ENCODE measurements at regions not wholly inside any gene's neighbourhood (a gene's known extent, or its start where the extent isn't known, plus 50 kb on each side); places are given as distances from the start of the nearest gene placed in this dataset.
"Not testable (repeated sequence)": the region's sequence is repeated elsewhere in the genome, so short reads cannot be mapped to it uniquely, and the experiment has no call there.

DNA sequence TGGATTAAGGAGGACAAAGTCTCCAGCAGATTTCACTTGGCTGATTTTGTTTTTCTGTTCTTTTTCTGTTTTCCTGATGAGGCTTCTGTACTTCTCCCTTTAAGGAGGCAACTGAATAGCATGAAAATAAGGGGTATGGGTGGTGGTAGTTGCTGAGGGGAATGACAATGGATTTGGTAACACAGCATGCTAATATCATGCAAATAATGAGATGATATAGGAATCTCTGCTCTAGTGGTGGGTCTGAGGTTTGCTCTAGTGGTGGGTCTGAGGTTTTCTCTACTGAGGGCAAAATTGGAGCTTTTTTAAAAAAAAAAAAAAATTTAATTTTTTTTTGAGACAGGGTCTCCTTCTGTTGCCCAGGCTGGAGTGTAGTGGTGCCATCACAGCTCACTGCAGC lies 139.7 kb downstream of the C9orf152 start:
- DNase-seq = no peak

DNA sequence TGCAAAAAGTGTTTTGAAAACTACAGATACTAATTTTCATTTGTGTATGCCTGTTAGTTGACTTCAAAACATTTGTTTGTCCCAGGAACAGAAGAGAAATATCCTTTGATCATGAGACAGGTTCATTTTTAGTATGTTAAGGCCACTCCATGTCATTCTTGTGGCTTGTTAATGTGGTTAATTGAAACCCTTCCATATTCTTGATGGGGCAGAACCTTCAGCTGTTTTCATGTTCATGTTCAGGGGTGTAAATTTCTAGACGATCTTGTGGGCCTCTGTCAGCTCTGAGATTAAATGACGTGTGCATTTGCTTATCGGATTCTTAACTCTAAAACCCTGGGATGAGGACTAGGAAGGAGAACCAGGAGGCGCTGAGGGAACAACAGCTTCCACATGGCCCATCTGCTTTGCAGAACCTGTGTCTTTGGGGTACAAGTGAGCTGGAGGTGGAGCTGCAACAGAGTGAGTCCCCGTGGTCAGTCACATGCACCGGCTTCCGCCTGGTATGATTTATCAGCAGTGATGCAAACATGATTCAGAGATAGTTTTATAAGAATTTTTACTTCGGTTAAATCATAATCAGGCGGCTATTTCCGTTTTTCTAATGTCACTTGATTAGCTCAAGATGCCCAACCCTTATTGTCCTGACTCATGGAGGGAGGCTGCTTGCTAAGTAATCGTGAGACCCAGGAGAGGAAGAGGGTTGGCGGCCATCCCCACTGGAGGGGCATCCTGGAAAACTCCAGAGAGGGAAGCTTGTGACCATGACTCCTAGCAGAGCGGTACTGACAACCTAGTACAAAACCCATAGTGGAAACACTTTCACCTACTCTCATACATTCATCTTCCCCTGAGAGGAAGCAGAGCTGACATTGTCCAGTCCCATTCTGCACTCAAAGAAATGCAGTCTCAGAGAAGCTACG lies 138.4 kb downstream of the C9orf152 start:
- DNase-seq = peak in 1 of 2 experiments; percentile 13

DNA sequence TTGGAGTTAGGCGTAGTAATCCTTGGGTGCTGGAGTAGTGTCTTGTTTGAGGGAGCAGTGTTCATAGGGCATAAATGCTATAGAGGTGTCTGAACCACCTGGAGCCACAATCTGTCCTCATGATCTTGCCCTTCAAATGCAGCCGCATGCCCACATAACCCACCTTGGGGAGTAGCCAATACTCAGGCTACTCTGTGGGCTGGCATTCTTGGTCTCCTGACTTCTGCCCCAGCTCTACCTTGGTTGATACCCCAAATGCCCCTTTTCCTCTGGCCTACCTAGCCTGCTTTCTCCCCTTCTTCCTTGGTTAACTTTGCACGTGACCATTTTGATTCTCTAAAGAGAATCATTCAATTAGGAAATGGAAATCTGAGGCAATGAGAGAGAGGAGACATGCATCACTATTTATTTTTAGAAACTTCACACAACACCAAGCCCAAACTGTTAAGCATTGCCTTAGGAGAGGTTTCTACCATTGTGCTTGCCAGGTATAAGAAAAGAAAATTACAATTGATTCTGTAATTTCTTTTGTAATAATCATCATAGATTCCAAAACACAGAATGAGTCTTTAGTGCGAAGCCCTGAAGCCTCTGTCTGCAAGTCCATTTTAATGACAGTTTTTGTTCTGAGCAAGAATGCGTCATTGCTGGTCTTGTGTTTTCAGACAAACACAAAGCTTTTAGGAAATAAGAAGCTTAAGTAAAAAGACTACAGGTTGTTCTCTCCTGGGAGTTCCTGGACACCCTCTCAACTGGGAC lies 135.2 kb downstream of the C9orf152 start:
- DNase-seq = no peak

DNA sequence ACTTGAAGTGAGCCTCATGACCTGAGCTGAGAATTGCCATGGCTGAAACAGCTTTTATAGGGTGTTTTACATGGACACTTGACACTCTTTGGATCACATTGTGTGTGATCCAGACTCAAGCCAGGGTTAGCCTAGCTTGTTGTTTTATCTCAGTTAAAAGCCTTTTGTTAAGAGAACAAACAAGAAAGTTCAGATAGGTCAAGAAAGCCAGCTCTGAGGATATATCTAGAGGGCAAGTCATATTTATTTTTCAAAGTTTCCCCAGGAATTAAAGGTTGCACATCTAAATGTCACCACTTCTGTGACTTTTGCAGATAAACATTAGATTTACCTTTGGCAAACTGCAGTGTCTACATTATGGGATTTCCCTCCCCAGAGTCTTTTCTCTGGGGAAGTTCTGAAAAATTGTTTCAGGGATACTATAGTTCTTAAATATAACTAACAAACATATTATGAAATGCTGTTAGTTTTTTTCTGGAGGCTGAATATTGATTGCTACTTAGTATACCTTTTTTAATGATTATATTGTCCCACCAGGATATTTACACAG lies 134.5 kb downstream of the C9orf152 start:
- DNase-seq = no peak

DNA sequence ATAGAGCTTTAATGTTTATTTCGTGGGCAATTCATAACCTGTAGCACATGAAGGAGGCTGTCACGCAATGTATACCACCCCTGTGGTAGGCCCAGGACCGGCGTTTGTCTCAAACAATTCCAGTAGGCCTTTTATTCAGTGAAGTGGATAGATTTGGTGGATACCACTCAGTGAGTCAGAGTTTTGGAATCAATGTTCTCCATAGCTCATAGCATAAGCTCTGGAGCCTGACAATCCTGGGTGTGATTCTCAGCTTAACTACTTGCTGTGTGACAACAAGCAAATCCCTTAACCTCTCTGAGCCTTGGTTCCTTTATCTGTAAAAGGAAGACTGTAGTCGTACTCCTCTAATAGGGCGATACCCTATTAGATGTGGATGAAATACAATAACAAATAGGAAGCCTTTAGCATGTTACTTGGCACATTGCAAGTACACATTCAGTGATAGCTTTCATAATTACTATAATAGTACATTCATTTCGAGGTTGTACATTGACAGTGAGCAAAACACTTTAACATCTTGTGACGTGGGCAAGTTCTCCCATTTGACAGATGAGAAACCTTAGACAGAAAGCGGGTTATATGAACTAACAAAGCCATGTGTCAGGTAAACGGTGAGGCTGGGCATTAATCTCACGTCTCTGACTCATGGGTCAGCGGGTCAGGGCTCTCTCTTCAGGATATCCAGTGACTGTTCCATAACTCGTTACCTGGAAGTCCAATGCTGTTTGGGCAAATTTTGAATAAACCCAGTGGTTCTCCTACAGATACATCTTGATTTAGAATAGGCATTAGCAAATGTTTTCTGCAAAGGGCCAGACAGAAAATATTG lies 130.8 kb downstream of the C9orf152 start:
- DNase-seq = no peak

DNA sequence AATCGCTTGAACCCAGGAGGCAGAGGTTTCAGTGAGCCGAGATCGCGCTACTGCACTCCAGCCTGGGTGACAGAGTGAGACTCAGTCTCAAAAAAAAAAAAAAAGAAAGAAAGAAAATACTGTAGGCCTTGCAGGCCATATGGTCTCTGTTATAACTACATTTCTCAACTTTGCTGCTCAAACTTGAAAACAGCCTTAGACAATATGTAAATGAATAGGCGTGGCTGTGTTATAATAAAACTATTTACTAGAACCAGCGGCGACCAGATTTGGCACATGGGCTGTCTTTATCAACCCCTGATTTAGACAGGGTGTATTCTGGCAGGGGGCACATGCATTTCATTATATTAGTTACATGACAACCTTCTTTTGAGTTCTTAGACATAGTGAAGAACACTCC lies 130.0 kb downstream of the C9orf152 start:
- no peak for DNase-seq

DNA sequence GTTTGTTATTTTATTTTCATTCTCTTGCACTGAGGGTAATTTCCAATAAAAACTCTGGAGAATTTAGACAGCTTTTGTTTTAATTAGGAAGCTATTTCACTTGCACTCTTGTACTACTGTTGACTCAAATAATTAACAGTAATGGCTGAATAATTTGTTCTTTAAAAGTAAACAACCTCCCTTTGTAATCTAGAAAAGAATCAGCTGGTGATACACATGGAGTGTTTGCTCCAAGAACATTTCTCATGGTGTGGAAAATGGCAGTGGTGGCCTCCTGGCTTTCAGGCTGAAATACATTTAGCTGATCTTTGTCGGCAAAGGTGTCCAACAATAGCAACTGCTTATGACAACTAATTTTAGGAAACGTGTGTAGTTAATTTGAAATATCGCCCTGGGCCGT lies 129.4 kb downstream of the C9orf152 start:
- DNase-seq = no peak

DNA sequence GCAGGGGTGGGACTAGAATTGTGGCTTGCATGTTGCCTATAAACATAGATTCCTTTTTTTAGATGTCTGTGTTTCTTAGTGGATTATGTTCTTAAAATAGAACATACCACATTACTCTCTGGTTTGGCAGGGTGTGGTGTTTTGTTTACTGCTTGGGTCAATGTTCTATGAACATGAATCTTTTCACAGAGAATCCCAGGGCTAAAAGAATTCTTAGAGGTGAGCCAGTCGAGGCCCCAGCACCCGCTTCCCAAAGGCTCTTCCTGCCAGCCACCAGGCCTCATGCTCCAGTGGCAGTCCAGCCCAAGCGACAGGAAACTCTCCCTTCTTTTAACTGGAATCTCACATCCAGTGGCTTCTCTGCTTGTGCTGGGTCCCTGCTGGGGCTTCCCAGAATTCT lies 126.6 kb downstream of the C9orf152 start:
- no peak for DNase-seq

DNA sequence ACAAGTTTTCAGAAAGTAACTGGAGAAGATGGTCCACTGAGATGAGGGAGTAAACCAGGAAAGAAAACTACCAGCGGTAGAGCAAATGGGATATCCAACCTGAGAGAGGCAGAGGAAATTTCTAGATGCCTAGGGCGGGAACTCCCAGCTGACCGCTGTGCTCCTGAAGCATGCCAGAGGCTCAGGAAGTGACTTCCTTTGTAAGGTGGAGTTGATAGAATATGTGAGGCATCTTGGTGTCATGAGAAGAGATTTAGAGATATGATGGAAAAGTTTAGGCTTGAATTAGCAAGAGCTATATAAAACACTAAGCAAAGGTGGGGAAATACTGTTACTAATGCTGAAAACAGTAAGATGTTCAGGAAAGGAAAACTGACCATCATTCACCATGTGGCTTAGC lies 124.1 kb downstream of the C9orf152 start:
- DNase-seq = no peak

DNA sequence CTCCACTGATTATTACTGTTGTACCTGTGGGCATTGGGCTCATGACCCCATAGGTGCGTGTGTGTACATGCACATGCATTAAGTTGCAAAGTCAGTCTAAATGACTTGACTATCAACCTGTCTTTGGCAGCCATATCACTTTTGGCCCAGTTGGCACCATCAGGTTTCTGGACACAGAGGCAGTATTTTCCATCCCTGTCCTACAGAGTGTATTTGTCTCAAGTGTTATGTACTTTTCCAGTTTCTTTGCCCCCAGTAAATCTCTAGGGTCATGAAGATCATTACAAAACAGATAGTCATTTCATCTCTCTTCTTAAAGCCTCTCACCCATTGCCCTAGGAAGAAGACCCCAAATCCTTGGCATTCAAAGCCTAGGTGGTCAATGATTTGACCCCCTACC lies 121.4 kb downstream of the C9orf152 start:
- no peak for DNase-seq

DNA sequence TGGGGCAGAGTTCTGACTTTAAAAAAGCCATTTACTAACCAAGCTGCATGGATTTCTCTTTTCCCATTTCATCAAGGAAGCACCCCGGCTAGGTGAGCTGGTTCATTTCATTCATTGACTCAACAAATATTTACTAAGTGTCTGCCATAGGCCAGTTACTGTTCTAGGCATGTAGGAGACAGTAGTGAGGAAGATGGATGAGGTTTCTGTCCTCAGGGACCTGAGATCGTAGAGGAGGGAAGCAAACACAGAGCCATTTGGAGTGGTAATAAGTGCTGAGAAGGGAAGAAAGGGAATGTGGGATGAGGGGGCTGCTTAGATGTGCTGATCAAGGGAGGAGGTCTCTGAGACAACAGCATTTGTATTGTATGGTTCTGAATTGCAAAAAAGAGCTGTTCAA lies 120.4 kb downstream of the C9orf152 start:
- DNase-seq = no peak

DNA sequence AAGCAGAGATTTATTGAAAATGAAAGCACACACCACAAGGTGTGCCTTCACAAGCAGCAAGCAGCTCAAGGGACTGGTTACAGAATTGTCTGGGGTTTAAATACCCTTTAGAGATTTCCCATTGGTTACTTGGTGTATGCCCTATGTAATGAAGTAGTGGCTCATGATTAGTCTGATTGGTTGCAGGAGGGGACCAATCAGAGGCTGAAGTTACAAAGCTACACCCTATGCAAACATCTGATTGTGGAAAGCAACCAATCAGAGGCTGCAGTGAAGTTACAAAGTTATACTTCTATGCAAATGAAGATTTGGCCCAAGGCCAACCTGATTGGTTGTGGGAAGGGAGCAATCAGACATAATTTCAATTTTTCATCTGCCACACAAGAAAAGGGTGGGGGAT lies 119.9 kb downstream of the C9orf152 start:
- no peak for DNase-seq

DNA sequence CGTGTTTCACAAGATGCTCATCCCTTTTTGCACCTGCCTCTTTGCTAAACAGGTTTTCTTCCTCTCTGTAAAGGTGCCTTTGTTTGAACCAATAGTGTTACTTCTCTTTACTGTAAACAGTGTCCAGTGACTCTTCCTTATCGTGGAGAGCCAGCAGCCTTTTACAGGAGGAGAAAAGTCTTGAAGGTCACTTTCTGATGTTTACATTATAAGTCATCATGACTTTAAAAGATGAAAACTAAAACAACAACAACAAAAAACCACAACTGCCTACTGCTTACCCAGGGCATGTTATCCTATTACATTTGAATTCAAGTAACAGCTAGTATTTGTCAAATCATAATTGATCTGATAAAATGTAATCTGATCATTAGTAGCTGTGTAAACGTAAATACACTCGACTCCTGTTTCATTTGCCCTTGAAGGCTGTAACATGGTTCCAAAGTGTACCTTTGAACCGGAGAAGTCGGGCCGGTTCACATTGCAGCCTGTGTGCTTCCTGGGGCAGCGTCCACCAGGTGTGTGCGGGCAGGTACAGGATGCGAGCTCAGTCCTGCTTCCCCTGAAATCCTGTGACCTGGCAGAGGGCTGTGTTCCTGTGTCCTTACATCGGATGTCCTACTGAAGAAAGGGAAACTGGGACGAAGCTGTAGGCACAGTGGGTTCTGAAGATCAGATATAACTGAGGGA lies 118.1 kb downstream of the C9orf152 start:
- no peak for DNase-seq

DNA sequence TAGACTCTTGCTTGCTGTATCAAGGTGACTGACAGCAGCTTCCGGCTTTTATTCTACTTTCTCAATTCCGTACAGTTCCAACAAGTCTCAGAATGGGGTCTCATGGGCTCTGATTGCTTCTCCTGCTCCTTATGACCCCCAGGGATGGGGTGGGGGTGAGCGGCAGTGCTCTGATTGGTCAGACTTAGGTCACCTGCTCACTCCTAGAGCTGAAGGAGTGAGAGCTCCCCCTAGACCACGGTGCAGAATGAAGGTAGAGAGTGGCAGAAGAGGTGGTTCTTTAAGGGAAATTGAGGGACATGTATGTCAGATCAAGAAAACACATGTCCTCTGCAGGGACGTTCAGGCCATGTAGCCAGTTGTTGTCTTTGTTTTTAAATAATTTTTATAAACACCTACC lies 115.2 kb downstream of the C9orf152 start:
- no peak for DNase-seq

DNA sequence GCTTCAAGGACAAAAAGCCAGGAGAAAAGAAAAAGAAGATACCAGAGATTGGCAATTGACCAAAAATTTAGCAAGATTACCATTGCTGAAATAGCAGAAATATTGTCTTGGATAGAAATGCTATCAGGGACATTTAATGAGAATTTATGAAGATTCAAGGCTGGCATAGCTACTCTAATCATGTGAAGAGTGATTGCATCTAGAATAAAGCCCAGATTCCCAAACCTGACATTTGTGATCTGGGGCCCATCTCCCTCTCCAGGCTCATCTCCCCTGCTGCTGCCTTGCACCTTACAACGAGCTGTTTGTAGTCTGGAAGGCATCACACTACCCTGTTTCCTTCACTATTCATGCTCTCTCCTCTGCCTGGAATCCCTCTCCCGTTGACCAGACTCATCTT lies 114.5 kb downstream of the C9orf152 start:
- no peak for DNase-seq

DNA sequence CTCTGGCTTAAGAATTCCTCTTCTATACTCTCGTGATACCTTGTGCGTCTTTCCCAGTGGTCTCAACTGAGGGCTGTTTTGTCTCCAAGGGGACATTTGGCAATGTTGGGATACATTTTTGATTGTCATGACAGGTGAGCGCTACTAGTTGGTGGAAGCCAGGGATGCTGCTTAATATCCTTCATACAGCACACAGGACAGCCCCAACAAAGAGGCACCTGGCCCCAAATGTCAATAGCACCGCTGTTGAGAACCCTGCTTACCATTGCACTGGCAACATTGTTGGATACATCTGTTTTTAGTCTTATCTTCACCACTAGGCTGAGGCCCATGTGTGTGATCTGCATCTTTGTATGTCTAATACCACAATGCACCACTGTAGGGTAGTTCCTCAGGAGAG lies 114.1 kb downstream of the C9orf152 start:
- no peak for DNase-seq

DNA sequence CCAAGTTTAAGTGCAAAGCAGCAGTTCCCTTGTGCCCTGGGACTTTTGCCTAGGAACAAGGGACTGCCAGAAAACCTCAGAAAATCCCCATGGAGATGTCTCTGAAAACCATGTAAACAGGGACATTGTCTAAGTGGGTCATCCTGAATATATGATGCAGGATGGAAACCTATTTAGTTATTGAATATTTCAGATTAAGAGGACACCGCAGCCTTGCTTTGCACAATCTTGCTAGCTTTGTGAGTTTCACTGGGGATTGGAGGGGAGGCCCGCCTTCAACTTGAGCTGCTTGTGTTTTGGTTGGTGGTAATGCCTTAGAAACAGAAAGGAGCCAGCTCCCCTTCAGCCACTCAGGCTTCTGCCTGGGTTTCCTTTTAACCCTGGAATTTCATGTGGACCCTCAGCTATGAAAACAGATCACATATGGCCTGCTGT lies 112.8 kb downstream of the C9orf152 start:
- DNase-seq = no peak

DNA sequence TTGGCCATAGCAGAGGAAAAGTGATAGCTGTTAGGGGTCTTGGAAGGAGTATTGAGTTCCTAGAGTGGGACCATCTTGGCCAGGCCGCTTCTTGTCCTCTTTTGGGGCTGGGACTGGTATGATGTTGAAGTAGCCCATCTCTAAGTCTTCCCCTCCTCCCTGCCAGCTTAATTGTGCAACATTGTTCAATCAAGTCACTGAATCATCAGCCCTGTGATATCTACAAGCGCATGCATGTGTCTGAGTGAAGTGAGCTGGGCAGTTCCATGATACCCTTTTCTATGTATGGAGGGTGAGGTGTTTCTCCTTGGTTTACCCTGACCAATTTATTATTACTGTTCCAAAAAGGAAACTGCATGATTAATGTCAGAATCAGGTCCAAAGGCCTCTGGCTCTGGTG lies 112.2 kb downstream of the C9orf152 start:
- no peak for DNase-seq

DNA sequence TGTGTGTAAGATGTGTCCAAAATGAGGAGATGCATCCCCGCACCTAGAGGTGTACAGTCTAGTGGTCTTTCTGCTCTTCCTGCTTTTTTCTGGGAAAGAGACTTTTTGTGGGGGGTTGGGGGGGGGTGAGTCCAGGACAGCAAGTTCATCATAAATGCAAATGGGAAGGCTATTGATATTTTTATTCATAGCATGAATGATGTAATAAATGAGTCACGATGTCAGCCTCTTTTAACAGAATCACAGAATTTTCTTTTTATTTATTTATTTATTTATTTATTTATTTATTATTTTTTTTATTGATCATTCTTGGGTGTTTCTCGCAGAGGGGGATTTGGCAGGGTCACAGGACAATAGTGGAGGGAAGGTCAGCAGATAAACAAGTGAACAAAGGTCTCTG lies 111.3 kb downstream of the C9orf152 start:
- DNase-seq = not testable (repeated sequence)

DNA sequence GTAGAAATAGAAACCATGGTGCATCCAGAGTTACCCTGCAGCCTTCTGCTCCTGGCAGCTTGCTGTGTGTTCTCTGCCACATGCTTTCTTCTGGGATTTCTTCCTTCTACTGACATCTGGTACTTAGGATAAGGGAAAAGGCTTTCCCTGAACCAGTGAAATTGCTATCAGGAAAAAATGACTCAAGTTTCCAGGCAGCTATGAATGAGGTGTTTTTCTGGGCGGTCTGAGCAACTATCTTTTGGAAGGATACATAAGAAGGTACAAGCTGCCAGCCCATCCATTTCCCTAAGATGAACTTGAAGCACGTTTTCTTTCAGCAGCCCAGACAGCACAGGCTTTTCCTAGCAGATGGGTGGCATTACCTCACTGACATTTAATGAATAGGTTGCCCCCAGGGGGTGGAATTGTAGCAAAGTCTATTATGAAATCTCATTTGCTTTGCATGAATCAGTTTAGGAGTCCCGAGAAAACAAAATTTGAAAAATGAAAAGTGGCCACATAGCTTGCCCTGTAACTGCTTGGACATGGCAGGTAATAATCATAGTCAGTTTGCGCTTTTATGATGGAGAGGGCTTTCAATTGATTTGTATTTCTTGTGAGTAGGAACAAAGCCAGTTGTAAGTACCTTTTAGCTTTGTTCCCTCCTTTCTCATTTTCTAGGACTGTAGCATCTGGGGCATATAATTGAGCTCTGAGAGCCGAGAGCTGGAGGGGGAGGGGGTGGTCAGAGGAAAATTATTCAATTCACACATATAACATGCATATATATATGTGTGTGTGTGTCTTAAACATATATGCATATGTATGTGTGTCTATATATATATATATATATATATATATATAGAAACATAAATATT lies 108.5 kb downstream of the C9orf152 start:
- DNase-seq = no peak

DNA sequence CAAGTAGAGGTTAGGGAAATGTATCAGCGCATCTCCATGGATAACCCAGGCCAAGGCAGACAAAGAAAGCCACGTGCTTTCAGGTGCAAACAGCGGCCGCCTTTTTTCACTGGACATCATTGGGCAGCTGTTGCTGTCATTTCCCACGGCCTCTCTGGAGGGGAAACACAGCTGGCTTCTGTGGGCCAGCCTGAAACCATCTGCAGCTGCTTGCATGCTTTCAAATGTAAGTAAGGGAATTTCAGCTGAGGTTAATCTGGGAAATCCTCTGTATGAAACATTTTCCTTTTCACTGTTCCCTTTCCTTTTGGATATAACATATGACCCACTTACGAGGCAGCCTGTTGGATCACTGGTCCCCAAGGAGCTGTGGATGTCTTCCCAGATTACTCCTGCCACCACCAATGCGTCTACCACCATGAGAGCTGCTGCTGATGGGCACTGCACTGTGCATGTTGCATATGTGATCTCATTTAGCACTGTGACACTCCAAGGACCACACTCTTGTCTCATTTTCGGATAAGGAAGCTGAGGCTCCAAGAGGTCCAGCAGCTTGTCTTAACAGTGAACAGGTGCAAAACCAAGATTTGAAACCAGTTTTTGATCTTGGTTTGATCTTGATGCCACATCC lies 106.3 kb downstream of the C9orf152 start:
- no peak for DNase-seq
